Keratinocyte (primary cell): ENCODE measurements at regions not wholly inside any gene's neighbourhood (a gene's known extent, or its start where the extent isn't known, plus 50 kb on each side); places are given as distances from the start of the nearest gene placed in this dataset.

Source experiments
- DNase-seq: peaks from one replicate; pipeline ENCODE4 v3.0.0-alpha.2; 2011; ENCODE audit warnings: low read depth, missing footprints, low spot score
- FAIRE-seq: peaks from 2 replicates; lab custom pipeline; 2011; peaks lifted over from hg19 to GRCh38; lab: Jason Lieb, UNC
- H2AFZ ChIP-seq: 2 replicates; pipeline ENCODE4 v1.6.0; 2012; ENCODE audit warnings: low read length, control low read depth, inconsistent platforms; ENCODE audit not compliant: control insufficient read depth
- H3K27ac ChIP-seq: 2 replicates; pipeline ENCODE4 v1.5.1; 2011; ENCODE audit warnings: low read length; ENCODE audit not compliant: control insufficient read depth, insufficient read depth
- H3K27me3 ChIP-seq: 3 replicates; pipeline ENCODE4 v1.6.0; 2011; ENCODE audit warnings: low read length; ENCODE audit not compliant: control insufficient read depth, insufficient read depth; ENCODE audit errors: extremely low read depth
- H3K36me3 ChIP-seq, 2 experiments: 2 replicates in 1 of 2; 3 replicates in 1 of 2; pipeline ENCODE4 v1.5.1; 2011; ENCODE audit warnings: low read length in 2 of 2, mild to moderate bottlenecking in 1 of 2; ENCODE audit not compliant: control insufficient read depth in 2 of 2, insufficient read depth in 2 of 2; ENCODE audit errors: extremely low read depth in 1 of 2
- H3K4me1 ChIP-seq: 3 replicates; pipeline ENCODE4 v1.5.1; 2011; ENCODE audit warnings: low read length; ENCODE audit not compliant: control insufficient read depth, insufficient read depth; ENCODE audit errors: extremely low read depth
- H3K4me2 ChIP-seq: 3 replicates; pipeline ENCODE4 v1.6.0; 2011; ENCODE audit warnings: low read depth, low read length; ENCODE audit not compliant: control insufficient read depth, insufficient read depth; ENCODE audit errors: extremely low read depth
- H3K4me3 ChIP-seq, 3 experiments: fragments of 200-600 bp in 1 of 3; sonication (generic) in 1 of 3; 2 replicates in 2 of 3; 3 replicates in 1 of 3; pipeline ENCODE4 v1.5.1; 2011 to 2016; ENCODE audit warnings: low read length in 3 of 3, mild to moderate bottlenecking in 3 of 3, control low read depth in 2 of 3, inconsistent platforms in 1 of 3, low read depth in 1 of 3, mixed read lengths in 1 of 3, mixed run types in 1 of 3, moderate library complexity in 1 of 3; ENCODE audit not compliant: control insufficient read depth in 2 of 3, insufficient read depth in 2 of 3; ENCODE audit errors: extremely low read depth in 1 of 3
- H3K79me2 ChIP-seq: 2 replicates; pipeline ENCODE4 v1.6.0; 2012; ENCODE audit warnings: low read length; ENCODE audit not compliant: control insufficient read depth, insufficient read depth
- H3K9ac ChIP-seq: 3 replicates; pipeline ENCODE4 v1.6.0; 2011; ENCODE audit warnings: low read length; ENCODE audit not compliant: control insufficient read depth, insufficient read depth; ENCODE audit errors: extremely low read depth
- H3K9me1 ChIP-seq: 3 replicates; pipeline ENCODE4 v1.6.0; 2011; ENCODE audit warnings: low read length; ENCODE audit not compliant: control insufficient read depth, insufficient read depth; ENCODE audit errors: extremely low read depth
- H3K9me3 ChIP-seq: 2 replicates; pipeline ENCODE4 v1.5.1; 2012; ENCODE audit warnings: low read depth, low read length; ENCODE audit not compliant: control insufficient read depth
- H4K20me1 ChIP-seq: 3 replicates; pipeline ENCODE4 v1.6.0; 2011; ENCODE audit warnings: low read length; ENCODE audit not compliant: control insufficient read depth, insufficient read depth; ENCODE audit errors: extremely low read depth
- EZH2 ChIP-seq: IDR thresholded peaks from one replicate; pipeline ENCODE4 v1.6.1; 2012; ENCODE audit warnings: inconsistent platforms, mild to moderate bottlenecking, low read length, moderate library complexity
- dilution Hi-C: fragments of 300-500 bp; cut with MboI; formaldehyde crosslinking; loops from one replicate; pipeline ENCODE4 v1.7.0; 2020; ENCODE audit warnings: low sequenced_read_pairs; ENCODE audit not compliant: extremely low pct_ligation_motif_present
- TF ChIP-seq, protein P1 (sequence below), 3 experiments: IDR thresholded peaks in 1 of 3; conservative IDR thresholded peaks in 1 of 3; optimal IDR thresholded peaks in 1 of 3; 2 replicates in 2 of 3; 3 replicates in 1 of 3; pipeline versions ENCODE3 to v1.5.1; 2011; ENCODE audit warnings: low read length in 3 of 3, mild to moderate bottlenecking in 3 of 3, moderate library complexity in 2 of 3, control low read depth in 1 of 3, inconsistent platforms in 1 of 3; ENCODE audit not compliant: insufficient read depth in 2 of 3; ENCODE audit errors: extremely low read depth in 1 of 3

DNA sequence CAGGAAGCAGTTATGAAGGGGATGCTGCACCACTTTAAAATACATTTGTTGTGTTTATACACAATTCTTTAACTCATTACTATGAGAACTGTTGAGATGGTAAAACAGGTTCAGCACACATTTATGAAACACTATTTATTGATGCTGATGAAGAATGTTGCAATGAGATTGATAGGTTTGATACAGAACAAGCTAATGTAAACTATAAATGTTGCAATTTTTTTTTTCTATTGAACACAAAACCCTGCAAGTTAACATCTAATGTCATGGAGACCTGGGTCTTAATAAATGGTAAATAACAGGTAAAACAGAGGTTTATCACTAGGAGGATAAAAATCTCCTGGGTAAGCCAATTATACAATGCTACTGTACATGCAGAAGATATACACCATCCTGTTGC, 857.6 kb downstream of the FSCB start:
- no peaks in the 10 kb centered on the region for H3K9me1 ChIP-seq
- H3K27ac ChIP-seq: no peak overlapping the region
- H3K4me1 ChIP-seq: no peaks in the 10 kb centered on the region
- H4K20me1 ChIP-seq: no peaks in the 10 kb centered on the region
- H3K9me3 ChIP-seq: no peaks in the 10 kb centered on the region
- TF ChIP-seq, protein P1, sequence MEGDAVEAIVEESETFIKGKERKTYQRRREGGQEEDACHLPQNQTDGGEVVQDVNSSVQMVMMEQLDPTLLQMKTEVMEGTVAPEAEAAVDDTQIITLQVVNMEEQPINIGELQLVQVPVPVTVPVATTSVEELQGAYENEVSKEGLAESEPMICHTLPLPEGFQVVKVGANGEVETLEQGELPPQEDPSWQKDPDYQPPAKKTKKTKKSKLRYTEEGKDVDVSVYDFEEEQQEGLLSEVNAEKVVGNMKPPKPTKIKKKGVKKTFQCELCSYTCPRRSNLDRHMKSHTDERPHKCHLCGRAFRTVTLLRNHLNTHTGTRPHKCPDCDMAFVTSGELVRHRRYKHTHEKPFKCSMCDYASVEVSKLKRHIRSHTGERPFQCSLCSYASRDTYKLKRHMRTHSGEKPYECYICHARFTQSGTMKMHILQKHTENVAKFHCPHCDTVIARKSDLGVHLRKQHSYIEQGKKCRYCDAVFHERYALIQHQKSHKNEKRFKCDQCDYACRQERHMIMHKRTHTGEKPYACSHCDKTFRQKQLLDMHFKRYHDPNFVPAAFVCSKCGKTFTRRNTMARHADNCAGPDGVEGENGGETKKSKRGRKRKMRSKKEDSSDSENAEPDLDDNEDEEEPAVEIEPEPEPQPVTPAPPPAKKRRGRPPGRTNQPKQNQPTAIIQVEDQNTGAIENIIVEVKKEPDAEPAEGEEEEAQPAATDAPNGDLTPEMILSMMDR (optimal IDR thresholded peaks at IDR 0.05 in 1 of 3, IDR thresholded peaks at IDR 0.05 in 1 of 3, conservative IDR thresholded peaks at IDR 0.05 in 1 of 3; ENCODE audit: extremely low read depth in 1 of 3, insufficient read depth in 2 of 3, low read length in 3 of 3): no peak
- no peak for TF ChIP-seq EZH2
- no peaks in the 10 kb centered on the region for H3K79me2 ChIP-seq
- H3K4me2 ChIP-seq: no peak overlapping the region
- no peak overlapping the region for H3K9ac ChIP-seq
- H3K4me3 ChIP-seq: no peak overlapping the region
- DNase-seq: no peak
- H3K36me3 ChIP-seq: no peaks in the 10 kb centered on the region
- dilution Hi-C loops: no loop called here
- H2AFZ ChIP-seq: no peak overlapping the region
- H3K27me3 ChIP-seq: no peaks in the 10 kb centered on the region
- no peak for FAIRE-seq

DNA sequence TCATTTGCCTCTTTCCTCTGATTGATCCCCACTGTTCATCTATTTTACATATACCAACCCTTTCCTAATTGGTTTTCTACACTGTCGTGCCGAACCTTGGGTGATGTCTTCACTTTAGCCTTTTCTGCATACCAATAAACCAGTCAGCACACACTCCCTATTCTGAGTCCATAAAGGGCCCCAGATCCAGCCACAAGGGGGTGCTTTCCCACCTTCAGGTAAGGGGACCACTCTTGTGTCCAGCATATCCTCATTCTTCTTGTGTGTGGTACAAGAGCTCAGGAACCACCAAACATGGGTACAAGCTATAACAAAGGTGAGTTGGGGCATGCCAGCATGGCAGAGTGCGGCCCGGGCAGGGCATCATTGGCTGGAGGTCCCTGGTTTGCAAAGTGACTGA, 859.8 kb downstream of the FSCB start:
- Histone ChIP-seq H3K79me2 (no peaks in the 10 kb centered on the region), H2AFZ (no peak overlapping the region), H3K4me3 (no peak overlapping the region), H3K9ac (no peak overlapping the region), H4K20me1 (no peaks in the 10 kb centered on the region), H3K36me3 (no peaks in the 10 kb centered on the region), H3K27ac (no peak overlapping the region), H3K27me3 (no peaks in the 10 kb centered on the region), H3K4me1 (no peaks in the 10 kb centered on the region), H3K9me3 (no peaks in the 10 kb centered on the region), H3K4me2 (no peak overlapping the region), H3K9me1 (no peaks in the 10 kb centered on the region)
- no peak for FAIRE-seq
- no peak for DNase-seq
- dilution Hi-C loops: no loop called here
- TF ChIP-seq, protein P1 (optimal IDR thresholded peaks at IDR 0.05 in 1 of 3, IDR thresholded peaks at IDR 0.05 in 1 of 3, conservative IDR thresholded peaks at IDR 0.05 in 1 of 3; ENCODE audit: extremely low read depth in 1 of 3, insufficient read depth in 2 of 3, low read length in 3 of 3): no peak
- TF ChIP-seq EZH2: no peak
